ENCODE measurements at regions not wholly inside any gene's neighbourhood (a gene's known extent, or its start where the extent isn't known, plus 50 kb on each side); places are given as distances from the start of the nearest gene placed in this dataset.

- ATAC-seq (ENCODE audit: low read depth) = 0 out of 2 replicates have a peak, but pooled peaks have one; percentile 48
- Histone ChIP-seq H4K91ac (ENCODE audit: insufficient read depth, low read depth, low read length) (no peak overlapping the region), H3K36me3 (ENCODE audit: control insufficient read depth, insufficient read depth, low read length) (no peaks in the 10 kb centered on the region), H3K9me1 (ENCODE audit: insufficient read depth, low read length) (no peaks in the 10 kb centered on the region), H4K20me1 (ENCODE audit: insufficient read depth, low read length) (no peaks in the 10 kb centered on the region), H3K27me3 (ENCODE audit: control insufficient read depth, insufficient read depth, low read length) (peaks cover 3% of the 10 kb centered on the region; the same call in 1 of the 2 replicates), H2AK5ac (ENCODE audit: low read depth, low read length) (no peak overlapping the region), H2BK5ac (ENCODE audit: low read depth, low read length, poor library complexity, severe bottlenecking) (no peak overlapping the region), H3K56ac (ENCODE audit: extremely low read depth, insufficient read depth, low read length) (no peak overlapping the region), H3K18ac (ENCODE audit: low read depth, low read length) (no peak overlapping the region), H4K5ac (ENCODE audit: low read depth, low read length) (no peak overlapping the region), H2BK120ac (ENCODE audit: low read depth, low read length) (no peak overlapping the region), H3K4me2 (ENCODE audit: low read depth, low read length) (no peak overlapping the region), H3K79me1 (ENCODE audit: low read depth in 1 of 2, low read length in 2 of 2) (no peaks in the 10 kb centered on the region), H4K8ac (ENCODE audit: low read depth in 2 of 2, low read length in 2 of 2) (no peak overlapping the region), H3K9ac (ENCODE audit: low read depth, low read length) (no peak overlapping the region), H3K4me1 (ENCODE audit: control insufficient read depth, insufficient read depth, low read length) (no peaks in the 10 kb centered on the region), H3K27ac (ENCODE audit: insufficient read depth, low read length) (no peak overlapping the region), H2BK20ac (ENCODE audit: low read depth, low read length) (no peak overlapping the region), H3K14ac (replicated peaks; ENCODE audit: low read depth, low read length) (no peak overlapping the region), H2BK15ac (ENCODE audit: low read depth, low read length) (no peak overlapping the region), H2AFZ (replicated peaks; ENCODE audit: low read length, poor library complexity) (no peak overlapping the region), H3K9me3 (ENCODE audit: control insufficient read depth, insufficient read depth, low read length) (no peaks in the 10 kb centered on the region), H3K4me3 (ENCODE audit: insufficient read depth, low read depth, low read length) (no peak overlapping the region), H2AK9ac (replicated peaks; ENCODE audit: low read depth, low read length, poor library complexity) (no peak overlapping the region), H3K23ac (ENCODE audit: low read depth, low read length) (no peak overlapping the region), H3K4ac (ENCODE audit: low read depth, low read length) (no peak overlapping the region)
- POLR2A ChIA-PET (ENCODE audit: unreplicated experiment) = no interaction called here
- DNase-seq = peak; percentile 18
- in situ Hi-C loops (cut with MboI; ENCODE audit: low sequenced_read_pairs) = no loop called here
- CTCF ChIA-PET = interaction anchor here (0.7 to 3.6 kb wide), 3 partner anchors 79 to 99 kb away, joined by 3 to 14 read pairs (median 3); partner anchors contain the start of gene PPM1J
- TF ChIP-seq MAFK (IDR thresholded peaks at IDR 0.05; ENCODE audit: low read depth, low read length) (no peak), SMC3 (IDR thresholded peaks at IDR 0.05; ENCODE audit: low read depth, low read length) (no peak), ELK1 (IDR thresholded peaks at IDR 0.05; ENCODE audit: borderline replicate concordance, low read depth, low read length) (no peak), FOS (IDR thresholded peaks at IDR 0.05; ENCODE audit: low read depth, low read length) (no peak), NFE2L2 (IDR thresholded peaks at IDR 0.05; ENCODE audit: low read depth, low read length) (no peak), CEBPB (IDR thresholded peaks at IDR 0.05; ENCODE audit: low read depth, low read length) (no peak), MAZ (IDR thresholded peaks at IDR 0.05; ENCODE audit: borderline replicate concordance, low read depth, low read length) (no peak)
- no TSS peak for BruUV-seq (replicated peaks)
- no CpG with 5 or more reads among the region's 2 CpGs for WGBS, 2 experiments (ENCODE audit: extremely low coverage in 2 of 2, insufficient read length in 1 of 2)
- dilution Hi-C loops (cut with HindIII; ENCODE audit: low sequenced_read_pairs, unreplicated experiment) = no loop called here
- intact Hi-C loops (cut with micrococcal nuclease) = no loop called here
Measured at GRCh38 chr1:112797224-112797623, 82.1 kb upstream of the PPM1J start.

Measured in IMR-90 (cell line).